ENCODE measurements at regions not wholly inside any gene's neighbourhood (a gene's known extent, or its start where the extent isn't known, plus 50 kb on each side); places are given as distances from the start of the nearest gene placed in this dataset.

DNA sequence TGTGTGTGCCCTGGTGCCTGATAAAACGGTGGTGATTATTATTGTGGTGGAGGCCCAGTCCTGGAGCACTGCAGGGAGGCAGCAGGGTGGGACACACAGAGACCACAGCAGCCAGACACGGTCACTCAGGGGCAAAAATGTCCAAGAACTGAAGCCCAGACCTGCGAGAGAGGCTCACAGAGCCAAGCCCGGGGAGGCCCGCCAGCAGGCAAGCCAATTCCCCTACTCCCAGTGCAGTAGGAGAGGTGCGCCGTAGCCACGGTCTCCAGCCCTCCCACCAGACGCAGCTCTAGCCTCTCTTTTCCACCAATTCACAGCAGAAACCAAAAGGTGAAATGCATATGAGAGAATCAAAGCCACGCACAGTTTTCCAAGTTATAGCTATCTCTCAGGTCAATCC lies 179.4 kb upstream of the TAB2 start:
- no peak overlapping the region for H3K4me3 ChIP-seq
- H3K4me1 ChIP-seq (replicated peaks in 1 of 2) = no peaks in the 10 kb centered on the region
- 86 to 95% (median 90%) methylated on average over 2 to 10 of the region's 10 CpGs for WGBS, 4 donors

DNA sequence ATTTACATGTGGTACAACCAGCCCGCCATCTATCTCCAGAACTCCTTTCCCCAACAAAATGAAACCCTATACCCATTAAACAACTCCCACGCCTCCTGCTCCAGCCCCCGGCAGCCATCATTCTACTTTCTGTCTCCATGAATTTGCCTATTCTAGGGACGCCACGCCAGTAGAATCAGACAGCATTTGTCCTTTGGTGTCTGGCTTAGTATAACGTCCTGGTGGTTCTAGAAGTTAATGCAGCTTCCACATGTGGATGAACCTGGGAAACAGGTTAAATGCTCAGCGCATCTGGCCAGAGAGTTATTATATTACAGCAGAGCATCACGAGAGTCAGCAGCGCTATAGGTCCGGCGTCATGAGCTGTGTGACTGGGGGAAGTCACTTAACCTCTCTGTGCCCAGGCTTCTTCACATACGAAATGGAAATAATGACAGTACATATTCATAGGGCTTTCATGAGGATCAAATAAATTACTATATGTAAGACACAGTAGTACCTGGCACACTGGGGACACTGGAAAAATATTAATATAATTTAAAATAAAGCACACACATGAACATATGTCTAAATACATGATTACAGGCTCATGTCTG lies 178.7 kb upstream of the TAB2 start:
- H3K36me3 ChIP-seq (replicated peaks in 1 of 2) = no peaks in the 10 kb centered on the region
- TF ChIP-seq, protein P1, sequence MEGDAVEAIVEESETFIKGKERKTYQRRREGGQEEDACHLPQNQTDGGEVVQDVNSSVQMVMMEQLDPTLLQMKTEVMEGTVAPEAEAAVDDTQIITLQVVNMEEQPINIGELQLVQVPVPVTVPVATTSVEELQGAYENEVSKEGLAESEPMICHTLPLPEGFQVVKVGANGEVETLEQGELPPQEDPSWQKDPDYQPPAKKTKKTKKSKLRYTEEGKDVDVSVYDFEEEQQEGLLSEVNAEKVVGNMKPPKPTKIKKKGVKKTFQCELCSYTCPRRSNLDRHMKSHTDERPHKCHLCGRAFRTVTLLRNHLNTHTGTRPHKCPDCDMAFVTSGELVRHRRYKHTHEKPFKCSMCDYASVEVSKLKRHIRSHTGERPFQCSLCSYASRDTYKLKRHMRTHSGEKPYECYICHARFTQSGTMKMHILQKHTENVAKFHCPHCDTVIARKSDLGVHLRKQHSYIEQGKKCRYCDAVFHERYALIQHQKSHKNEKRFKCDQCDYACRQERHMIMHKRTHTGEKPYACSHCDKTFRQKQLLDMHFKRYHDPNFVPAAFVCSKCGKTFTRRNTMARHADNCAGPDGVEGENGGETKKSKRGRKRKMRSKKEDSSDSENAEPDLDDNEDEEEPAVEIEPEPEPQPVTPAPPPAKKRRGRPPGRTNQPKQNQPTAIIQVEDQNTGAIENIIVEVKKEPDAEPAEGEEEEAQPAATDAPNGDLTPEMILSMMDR (IDR thresholded peaks at IDR 0.05) = no peak
- no peak overlapping the region for H3K27ac ChIP-seq
- no peaks in the 10 kb centered on the region for H3K27me3 ChIP-seq
- no peaks in the 10 kb centered on the region for H3K9me3 ChIP-seq (replicated peaks in 1 of 3)
- no peaks in the 10 kb centered on the region for H3K4me1 ChIP-seq (replicated peaks in 1 of 2)
- intact Hi-C loops (cut with DNase I) = no loop called here
- H3K4me3 ChIP-seq = no peak overlapping the region
- 88 to 96% (median 93%) methylated on average over 12 of the region's 12 CpGs for WGBS, 4 donors
- no peak for DNase-seq

More for the DNA sequence above, 179.4 kb upstream of the TAB2 start:
- Histone ChIP-seq H3K27ac (no peak overlapping the region), H3K9me3 (replicated peaks in 1 of 3) (no peaks in the 10 kb centered on the region), H3K27me3 (no peaks in the 10 kb centered on the region), H3K36me3 (replicated peaks in 1 of 2) (no peaks in the 10 kb centered on the region)
- DNase-seq = no peak
- no peak for TF ChIP-seq POLR2A (IDR thresholded peaks at IDR 0.05)
- TF ChIP-seq, protein P1 (IDR thresholded peaks at IDR 0.05) = no peak
- intact Hi-C loops (cut with DNase I) = no loop called here

DNA sequence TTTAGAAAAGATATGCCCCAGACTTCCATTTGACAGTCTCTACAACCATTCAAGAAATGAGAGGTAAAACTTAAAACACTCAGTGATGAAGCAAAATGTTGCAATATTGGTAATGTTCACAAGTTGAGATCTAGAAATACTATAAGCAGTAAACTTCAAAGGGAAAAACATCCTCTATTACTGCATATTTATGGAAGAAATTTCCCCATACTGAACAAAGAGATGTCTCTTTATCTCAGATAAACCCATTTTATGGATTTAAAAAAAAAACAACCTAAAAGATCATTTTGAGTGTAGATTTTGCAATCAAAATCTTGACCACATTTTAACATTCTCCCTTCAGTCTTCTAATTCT lies 177.8 kb upstream of the TAB2 start:
- Histone ChIP-seq H3K36me3 (replicated peaks in 1 of 2) (no peaks in the 10 kb centered on the region), H3K4me1 (replicated peaks in 1 of 2) (no peaks in the 10 kb centered on the region), H3K27me3 (no peaks in the 10 kb centered on the region), H3K27ac (no peak overlapping the region), H3K9me3 (replicated peaks in 1 of 3) (no peaks in the 10 kb centered on the region), H3K4me3 (no peak overlapping the region)
- intact Hi-C loops (cut with DNase I) = no loop called here
- TF ChIP-seq, protein P1 (IDR thresholded peaks at IDR 0.05) = no peak
- TF ChIP-seq POLR2A (IDR thresholded peaks at IDR 0.05) = no peak
- no peak for DNase-seq

DNA sequence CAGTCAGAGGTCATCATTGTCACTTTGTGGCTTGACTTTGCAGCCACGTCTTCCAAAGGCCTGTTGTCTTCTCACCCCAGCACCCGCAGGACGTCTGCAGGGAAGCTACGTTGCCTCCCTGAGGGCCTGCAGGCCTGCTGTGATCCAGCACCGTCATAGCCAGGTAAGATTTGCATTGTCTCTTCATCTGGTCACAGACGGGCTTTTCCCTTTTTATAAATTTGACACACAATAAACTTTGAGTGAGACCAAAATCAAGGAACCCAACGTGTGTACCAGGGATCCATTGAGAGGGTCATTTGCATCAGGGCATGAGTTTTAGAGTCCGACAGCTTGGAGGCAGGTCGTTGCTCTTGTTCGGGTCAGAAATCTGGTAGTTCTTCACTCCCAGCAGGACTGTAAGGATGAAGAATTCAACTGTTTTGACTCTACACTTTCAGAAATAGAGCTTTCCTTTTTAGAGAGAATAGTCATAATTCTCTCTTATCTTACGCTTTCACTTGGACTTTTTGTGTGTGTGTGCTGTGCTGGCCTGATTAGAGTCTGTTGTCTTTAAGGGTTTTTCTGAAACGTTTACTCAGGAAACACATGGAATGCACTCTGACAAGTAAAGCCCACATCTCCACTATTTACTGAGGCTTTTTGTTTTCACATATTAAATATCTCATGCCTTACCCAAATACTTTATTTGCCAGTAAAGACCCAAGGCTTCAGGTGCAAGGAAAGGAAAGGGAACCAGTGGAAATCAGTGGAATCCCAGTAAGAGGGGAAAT lies 177.2 kb upstream of the TAB2 start:
- intact Hi-C loops (cut with DNase I) = no loop called here
- Histone ChIP-seq H3K4me3 (no peak overlapping the region), H3K27ac (no peak overlapping the region), H3K4me1 (replicated peaks in 1 of 2) (no peaks in the 10 kb centered on the region), H3K9me3 (replicated peaks in 1 of 3) (no peaks in the 10 kb centered on the region), H3K27me3 (no peaks in the 10 kb centered on the region), H3K36me3 (replicated peaks in 1 of 2) (no peaks in the 10 kb centered on the region)
- no peak for DNase-seq
- TF ChIP-seq POLR2A (IDR thresholded peaks at IDR 0.05) = no peak
- TF ChIP-seq, protein P1 (IDR thresholded peaks at IDR 0.05) = no peak
- 57 to 72% (median 65%) methylated on average over 12 of the region's 12 CpGs for WGBS, 4 donors

All from adrenal gland (tissue), 9 donors.